CD14-positive monocyte (primary cell): ENCODE measurements at regions not wholly inside any gene's neighbourhood (a gene's known extent, or its start where the extent isn't known, plus 50 kb on each side); places are given as distances from the start of the nearest gene placed in this dataset.

Experiments
- DNase-seq, 3 donors: peaks; one replicate each; pipeline ENCODE4 v3.0.0-alpha.2; 2011 to 2022
- H2AFZ ChIP-seq: 2 replicates; pipeline ENCODE4 v1.6.0; 2012; ENCODE audit warnings: mild to moderate bottlenecking, low read depth, low read length, inconsistent platforms; ENCODE audit not compliant: insufficient read depth, poor library complexity, severe bottlenecking
- H3K27ac ChIP-seq, 2 donors: 1 replicate in 1 of 2; 2 replicates in 1 of 2; pipeline ENCODE4 v1.5.1; 2012 to 2013; ENCODE audit warnings: low read length in 2 of 2, control low read depth in 1 of 2, inconsistent platforms in 1 of 2, low read depth in 1 of 2, mild to moderate bottlenecking in 1 of 2
- H3K27me3 ChIP-seq, 2 donors: one replicate each; pipeline versions ENCODE4 v1.6.0 to v1.6.1; 2011 to 2013; ENCODE audit warnings: low read length in 2 of 2; ENCODE audit not compliant: control insufficient read depth in 2 of 2, insufficient read depth in 2 of 2
- H3K36me3 ChIP-seq, 2 donors: replicated peaks in 1 of 2; 1 replicate in 1 of 2; 2 replicates in 1 of 2; pipeline versions ENCODE4 v1.5.1 to v1.6.1; 2012 to 2013; ENCODE audit warnings: low read length in 2 of 2, control low read depth in 1 of 2, inconsistent platforms in 1 of 2, mild to moderate bottlenecking in 1 of 2; ENCODE audit not compliant: insufficient read depth in 2 of 2, control insufficient read depth in 1 of 2
- H3K4me1 ChIP-seq, 2 donors: 1 replicate in 1 of 2; 2 replicates in 1 of 2; pipeline versions ENCODE4 v1.5.1 to v1.6.1; 2012 to 2013; ENCODE audit warnings: low read length in 2 of 2, control low read depth in 1 of 2, inconsistent platforms in 1 of 2, mild to moderate bottlenecking in 1 of 2, moderate library complexity in 1 of 2; ENCODE audit not compliant: insufficient read depth in 2 of 2, control insufficient read depth in 1 of 2
- H3K4me2 ChIP-seq: replicated peaks from 2 replicates; pipeline ENCODE3; 2012; ENCODE audit warnings: low read length, moderate library complexity, mild to moderate bottlenecking; ENCODE audit not compliant: poor library complexity, severe bottlenecking; ENCODE audit errors: extremely low read depth
- H3K4me3 ChIP-seq, 3 experiments: fragments of 200-600 bp in 1 of 3; sonication (generic) in 1 of 3; replicated peaks in 1 of 3; 1 replicate in 2 of 3; 2 replicates in 1 of 3; pipeline ENCODE4 v1.5.1; 2011 to 2013; ENCODE audit warnings: low read length in 3 of 3, mild to moderate bottlenecking in 3 of 3, control low read depth in 2 of 3, low read depth in 2 of 3, inconsistent platforms in 1 of 3, moderate library complexity in 1 of 3
- H3K79me2 ChIP-seq: 2 replicates; pipeline ENCODE4 v1.6.0; 2012; ENCODE audit warnings: mild to moderate bottlenecking, control low read depth, inconsistent platforms, low read length, moderate library complexity; ENCODE audit not compliant: insufficient read depth
- H3K9ac ChIP-seq: 2 replicates; pipeline ENCODE4 v1.6.0; 2017; ENCODE audit warnings: low read length, mild to moderate bottlenecking; ENCODE audit not compliant: insufficient read depth, poor library complexity, severe bottlenecking
- H3K9me3 ChIP-seq, 2 donors: replicated peaks in 1 of 2; 1 replicate in 1 of 2; 2 replicates in 1 of 2; pipeline versions ENCODE4 v1.5.1 to v1.6.1; 2012 to 2013; ENCODE audit warnings: low read length in 2 of 2, control low read depth in 1 of 2; ENCODE audit not compliant: control insufficient read depth in 1 of 2, insufficient read depth in 1 of 2
- H4K20me1 ChIP-seq: 2 replicates; pipeline ENCODE4 v1.6.0; 2012; ENCODE audit warnings: mild to moderate bottlenecking, low read length, control low read depth, moderate library complexity; ENCODE audit not compliant: insufficient read depth
- H3K27ac Mint-ChIP-seq, 7 donors: one replicate each; pipeline ENCODE4 v1.8.0; 2020; ENCODE audit warnings: mild to moderate bottlenecking in 7 of 7, mixed read lengths in 7 of 7, moderate library complexity in 6 of 7, inconsistent platforms in 2 of 7
- H3K27me3 Mint-ChIP-seq, 3 donors: one replicate each; pipeline ENCODE4 v1.8.0; 2021 to 2022; ENCODE audit warnings: low read depth in 3 of 3, mild to moderate bottlenecking in 3 of 3, mixed read lengths in 3 of 3, moderate library complexity in 3 of 3, inconsistent platforms in 1 of 3
- H3K36me3 Mint-ChIP-seq, 2 donors: one replicate each; pipeline ENCODE4 v1.8.0; 2020; ENCODE audit warnings: mixed read lengths in 2 of 2, inconsistent platforms in 1 of 2, mild to moderate bottlenecking in 1 of 2
- H3K4me1 Mint-ChIP-seq: one replicate; pipeline ENCODE4 v1.8.0; 2020; ENCODE audit warnings: mild to moderate bottlenecking, mixed read lengths
- H3K4me3 Mint-ChIP-seq, 2 donors: one replicate each; pipeline ENCODE4 v1.8.0; 2020; ENCODE audit warnings: mild to moderate bottlenecking in 2 of 2, mixed read lengths in 2 of 2, moderate library complexity in 1 of 2
- H3K9me3 Mint-ChIP-seq, 7 donors: one replicate each; pipeline ENCODE4 v1.8.0; 2020 to 2022; ENCODE audit warnings: mixed read lengths in 7 of 7, mild to moderate bottlenecking in 6 of 7, moderate library complexity in 6 of 7, inconsistent platforms in 2 of 7
- CTCF ChIP-seq: fragments of 200-600 bp; IDR thresholded peaks from one replicate; pipeline ENCODE4 v1.8.0; 2022; ENCODE audit warnings: antibody characterized with exemption, mild to moderate bottlenecking
- WGBS: methylation state at CpG from one replicate; pipeline ENCODE4 v1.1.5; 2013; ENCODE audit warnings: missing lambda C conversion rate; ENCODE audit not compliant: insufficient coverage; 5-methylcytosine and 5-hydroxymethylcytosine counted together
- intact Hi-C, 2 donors: fragments of 100-400 bp; cut with micrococcal nuclease; formaldehyde crosslinking; loops; one replicate each; pipeline versions ENCODE4 v1.15.0 to v1.15.1; 2023

DNA sequence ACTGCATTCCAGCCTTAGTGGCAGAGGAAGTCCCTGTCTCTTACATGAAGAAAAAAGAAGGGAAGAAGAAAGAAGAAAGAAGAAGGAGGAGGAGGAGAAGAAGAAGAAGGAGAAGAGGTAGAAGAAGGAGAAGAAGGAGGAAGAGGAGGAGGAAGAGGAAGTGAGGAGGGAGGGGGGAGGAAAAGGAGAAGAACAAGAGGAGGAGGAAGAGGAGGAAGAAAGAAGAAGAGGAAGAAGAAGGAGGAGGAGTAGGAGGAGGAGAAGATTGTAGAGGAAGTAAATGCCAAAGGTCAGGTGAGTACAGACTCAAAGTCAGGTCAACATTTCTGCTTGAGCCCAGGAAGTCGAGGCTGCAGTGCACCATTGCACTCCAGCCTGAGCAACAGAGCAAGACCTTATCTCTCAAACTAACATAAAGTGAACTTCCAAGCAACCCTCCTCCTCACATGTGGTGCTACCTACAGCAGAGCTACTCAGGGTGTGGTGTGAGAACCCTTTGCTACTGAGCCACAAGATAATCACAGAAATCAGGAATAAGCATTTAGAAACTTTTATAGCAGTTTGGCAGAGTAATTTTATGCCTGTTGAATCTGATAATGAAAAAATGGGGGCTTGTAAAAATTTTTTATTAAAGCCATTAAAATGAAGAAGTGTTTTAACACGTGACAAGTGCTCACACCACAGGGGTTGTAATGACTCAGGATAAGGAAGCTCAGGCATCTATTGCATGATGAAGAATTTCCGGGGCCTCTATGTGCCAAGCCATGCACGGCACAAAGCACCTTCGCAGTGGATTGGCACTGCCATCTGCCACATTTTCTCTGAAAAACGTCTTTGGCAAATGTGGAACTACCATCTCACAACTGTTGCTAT lies 224.9 kb upstream of the AUTS2 start:
- 0% methylated on average over 3 of the region's 6 CpGs for WGBS
- no peaks in the 10 kb centered on the region for H3K27me3 ChIP-seq
- Mint-ChIP-seq H3K27ac (peak overlapping the region; percentile 31 to 87 (median 71)), H3K9me3 (peaks cover 2 to 24% (median 18%) of the 10 kb centered on the region in 7 donors), H3K36me3 (no peaks in the 10 kb centered on the region), H3K4me1 (peaks cover 7% of the 10 kb centered on the region), H3K4me3 (no peak overlapping the region), H3K27me3 (peaks cover 0 to 7% (median 2%) of the 10 kb centered on the region in 3 donors)
- no peaks in the 10 kb centered on the region for H3K36me3 ChIP-seq
- H3K27ac ChIP-seq: peak overlapping the region in 1 of 2 donors; percentile 61
- H3K4me2 ChIP-seq: no peak overlapping the region
- H3K9me3 ChIP-seq: peaks cover 12 to 20% of the 10 kb centered on the region in 2 donors
- no peak for TF ChIP-seq CTCF
- no peaks in the 10 kb centered on the region for H3K79me2 ChIP-seq
- intact Hi-C loops: no loop called here
- no peak overlapping the region for H3K9ac ChIP-seq
- no peak overlapping the region for H3K4me3 ChIP-seq
- no peak overlapping the region for H2AFZ ChIP-seq
- DNase-seq: peak; percentile 13 to 61 (median 53)
- H4K20me1 ChIP-seq: no peaks in the 10 kb centered on the region
- H3K4me1 ChIP-seq: peaks cover 5 to 7% of the 10 kb centered on the region in 2 donors

DNA sequence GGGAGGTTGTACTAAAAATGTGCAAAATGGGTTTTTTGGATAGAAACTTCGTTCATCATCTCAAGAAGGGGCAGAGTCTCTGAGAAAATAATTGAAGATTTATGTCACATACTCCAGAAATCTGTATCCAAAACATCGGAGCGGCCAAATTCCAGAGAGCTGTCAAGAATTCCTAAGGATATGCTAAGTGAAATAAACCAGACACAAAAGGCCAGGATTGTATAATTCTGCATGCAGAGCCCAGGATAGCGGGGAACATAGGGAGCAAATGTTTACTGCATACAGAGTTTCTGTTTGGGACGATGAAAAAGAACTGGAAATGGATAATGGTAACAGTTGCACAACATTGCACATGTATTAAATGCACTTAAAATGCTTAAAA lies 224.2 kb upstream of the AUTS2 start:
- Histone ChIP-seq H3K27me3 (no peaks in the 10 kb centered on the region), H3K9ac (no peak overlapping the region), H3K79me2 (no peaks in the 10 kb centered on the region), H3K36me3 (no peaks in the 10 kb centered on the region), H3K9me3 (peaks cover 12 to 20% of the 10 kb centered on the region in 2 donors), H3K4me1 (peaks cover 5 to 7% of the 10 kb centered on the region in 2 donors), H2AFZ (no peak overlapping the region), H4K20me1 (no peaks in the 10 kb centered on the region), H3K4me3 (no peak overlapping the region), H3K27ac (no peak overlapping the region), H3K4me2 (no peak overlapping the region)
- Mint-ChIP-seq H3K9me3 (peaks cover 2 to 24% (median 18%) of the 10 kb centered on the region in 7 donors), H3K27ac (peak overlapping the region in 1 of 7 donors; percentile 73), H3K36me3 (no peaks in the 10 kb centered on the region), H3K4me3 (no peak overlapping the region), H3K4me1 (peaks cover 7% of the 10 kb centered on the region), H3K27me3 (peaks cover 2 to 6% (median 4%) of the 10 kb centered on the region in 3 donors)
- no peak for DNase-seq
- 64% methylated on average over 2 of the region's 5 CpGs for WGBS
- TF ChIP-seq CTCF: no peak
- intact Hi-C loops: no loop called here
